HL-60 (cell line): ENCODE measurements at regions not wholly inside any gene's neighbourhood (a gene's known extent, or its start where the extent isn't known, plus 50 kb on each side); places are given as distances from the start of the nearest gene placed in this dataset.

ENCODE experiments used
- DNase-seq, 2 experiments: peaks; one replicate each; pipeline ENCODE4 v3.0.0-alpha.2; 2010 to 2020; ENCODE audit warnings: low read depth in 1 of 2, low spot score in 1 of 2
- H3K27ac ChIP-seq: fragments of 250-450 bp; sonication (Bioruptor Pico); replicated peaks from 2 replicates; pipeline ENCODE4 v1.5.1; 2020; ENCODE audit warnings: mild to moderate bottlenecking, moderate library complexity
- H3K27me3 ChIP-seq: fragments of 250-450 bp; sonication (Bioruptor Pico); 2 replicates; pipeline ENCODE4 v1.5.1; 2021; ENCODE audit warnings: mild to moderate bottlenecking, moderate library complexity; ENCODE audit not compliant: insufficient read depth, poor library complexity, severe bottlenecking
- H3K4me3 ChIP-seq: replicated peaks from 2 replicates; pipeline ENCODE4 v1.5.1; 2011; ENCODE audit warnings: mild to moderate bottlenecking, control low read depth, low read length; ENCODE audit not compliant: insufficient read depth
- GABPA ChIP-seq: IDR thresholded peaks from 2 replicates; pipeline ENCODE4 v1.6.1; 2012; ENCODE audit warnings: low read depth
- POLR2AphosphoS5 ChIP-seq: IDR thresholded peaks from 2 replicates; pipeline ENCODE4 v1.6.1; 2012; ENCODE audit warnings: low read depth
- SPI1 ChIP-seq: IDR thresholded peaks from 2 replicates; pipeline ENCODE4 v1.6.1; 2012; ENCODE audit warnings: low read depth, mild to moderate bottlenecking, borderline replicate concordance
- TF ChIP-seq, protein P1 (sequence below): IDR thresholded peaks from 2 replicates; pipeline ENCODE4 v1.6.1; 2012; ENCODE audit warnings: low read depth; ENCODE audit not compliant: insufficient replicate concordance
- TF ChIP-seq, protein P2 (sequence below): IDR thresholded peaks from one replicate; pipeline ENCODE4 v1.5.1; 2011; ENCODE audit warnings: low read length, control low read depth, inconsistent platforms; ENCODE audit not compliant: insufficient read depth

DNA sequence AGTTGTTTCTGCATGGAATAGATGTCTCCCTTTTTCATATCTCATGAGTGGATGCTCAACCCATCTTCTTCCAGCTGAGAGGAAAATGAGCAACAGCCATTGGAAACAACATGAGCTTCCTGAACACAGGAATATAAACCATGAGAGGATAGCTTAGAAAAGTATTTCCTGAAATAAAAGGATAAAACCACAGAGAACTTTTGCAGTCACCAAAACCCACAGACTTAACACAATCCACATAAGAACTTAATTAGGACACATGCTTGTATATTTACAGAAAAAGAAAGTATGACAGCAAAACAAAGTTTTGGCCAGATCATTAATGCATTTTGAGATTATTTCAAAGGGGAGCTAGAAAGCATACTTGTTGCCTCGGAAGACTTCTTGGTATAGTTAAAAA, 180.5 kb upstream of the RASGRP1 start:
- H3K4me3 ChIP-seq: no peak overlapping the region
- TF ChIP-seq SPI1 (no peak), GABPA (no peak), POLR2AphosphoS5 (no peak)
- TF ChIP-seq, protein P1, sequence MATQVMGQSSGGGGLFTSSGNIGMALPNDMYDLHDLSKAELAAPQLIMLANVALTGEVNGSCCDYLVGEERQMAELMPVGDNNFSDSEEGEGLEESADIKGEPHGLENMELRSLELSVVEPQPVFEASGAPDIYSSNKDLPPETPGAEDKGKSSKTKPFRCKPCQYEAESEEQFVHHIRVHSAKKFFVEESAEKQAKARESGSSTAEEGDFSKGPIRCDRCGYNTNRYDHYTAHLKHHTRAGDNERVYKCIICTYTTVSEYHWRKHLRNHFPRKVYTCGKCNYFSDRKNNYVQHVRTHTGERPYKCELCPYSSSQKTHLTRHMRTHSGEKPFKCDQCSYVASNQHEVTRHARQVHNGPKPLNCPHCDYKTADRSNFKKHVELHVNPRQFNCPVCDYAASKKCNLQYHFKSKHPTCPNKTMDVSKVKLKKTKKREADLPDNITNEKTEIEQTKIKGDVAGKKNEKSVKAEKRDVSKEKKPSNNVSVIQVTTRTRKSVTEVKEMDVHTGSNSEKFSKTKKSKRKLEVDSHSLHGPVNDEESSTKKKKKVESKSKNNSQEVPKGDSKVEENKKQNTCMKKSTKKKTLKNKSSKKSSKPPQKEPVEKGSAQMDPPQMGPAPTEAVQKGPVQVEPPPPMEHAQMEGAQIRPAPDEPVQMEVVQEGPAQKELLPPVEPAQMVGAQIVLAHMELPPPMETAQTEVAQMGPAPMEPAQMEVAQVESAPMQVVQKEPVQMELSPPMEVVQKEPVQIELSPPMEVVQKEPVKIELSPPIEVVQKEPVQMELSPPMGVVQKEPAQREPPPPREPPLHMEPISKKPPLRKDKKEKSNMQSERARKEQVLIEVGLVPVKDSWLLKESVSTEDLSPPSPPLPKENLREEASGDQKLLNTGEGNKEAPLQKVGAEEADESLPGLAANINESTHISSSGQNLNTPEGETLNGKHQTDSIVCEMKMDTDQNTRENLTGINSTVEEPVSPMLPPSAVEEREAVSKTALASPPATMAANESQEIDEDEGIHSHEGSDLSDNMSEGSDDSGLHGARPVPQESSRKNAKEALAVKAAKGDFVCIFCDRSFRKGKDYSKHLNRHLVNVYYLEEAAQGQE: no peak
- TF ChIP-seq, protein P2, sequence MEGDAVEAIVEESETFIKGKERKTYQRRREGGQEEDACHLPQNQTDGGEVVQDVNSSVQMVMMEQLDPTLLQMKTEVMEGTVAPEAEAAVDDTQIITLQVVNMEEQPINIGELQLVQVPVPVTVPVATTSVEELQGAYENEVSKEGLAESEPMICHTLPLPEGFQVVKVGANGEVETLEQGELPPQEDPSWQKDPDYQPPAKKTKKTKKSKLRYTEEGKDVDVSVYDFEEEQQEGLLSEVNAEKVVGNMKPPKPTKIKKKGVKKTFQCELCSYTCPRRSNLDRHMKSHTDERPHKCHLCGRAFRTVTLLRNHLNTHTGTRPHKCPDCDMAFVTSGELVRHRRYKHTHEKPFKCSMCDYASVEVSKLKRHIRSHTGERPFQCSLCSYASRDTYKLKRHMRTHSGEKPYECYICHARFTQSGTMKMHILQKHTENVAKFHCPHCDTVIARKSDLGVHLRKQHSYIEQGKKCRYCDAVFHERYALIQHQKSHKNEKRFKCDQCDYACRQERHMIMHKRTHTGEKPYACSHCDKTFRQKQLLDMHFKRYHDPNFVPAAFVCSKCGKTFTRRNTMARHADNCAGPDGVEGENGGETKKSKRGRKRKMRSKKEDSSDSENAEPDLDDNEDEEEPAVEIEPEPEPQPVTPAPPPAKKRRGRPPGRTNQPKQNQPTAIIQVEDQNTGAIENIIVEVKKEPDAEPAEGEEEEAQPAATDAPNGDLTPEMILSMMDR: no peak

DNA sequence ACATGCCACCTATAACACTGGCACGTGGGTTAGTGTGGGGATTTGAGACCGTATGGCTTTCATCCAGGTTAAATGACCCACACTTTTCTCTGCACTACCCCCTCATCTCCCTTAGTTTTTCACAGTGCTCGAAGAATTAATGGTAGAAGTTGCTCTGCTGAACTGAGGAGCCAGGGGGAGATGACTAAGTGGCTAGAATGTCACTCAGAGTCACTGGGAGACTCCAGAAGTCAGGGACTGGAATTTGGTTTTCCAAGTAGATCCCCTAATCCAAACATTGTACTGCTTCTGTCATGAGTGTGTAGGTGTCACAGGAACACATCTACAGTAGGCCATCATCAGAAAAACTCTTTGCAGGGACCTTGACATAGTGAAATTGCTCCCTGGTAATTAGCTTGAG, 181.0 kb upstream of the RASGRP1 start:
- H3K27me3 ChIP-seq: no peaks in the 10 kb centered on the region
- no peak for DNase-seq
- TF ChIP-seq GABPA: no peak
- TF ChIP-seq, protein P1: no peak
- TF ChIP-seq, protein P2: no peak
- TF ChIP-seq POLR2AphosphoS5: no peak
- TF ChIP-seq SPI1: no peak
- H3K27ac ChIP-seq: no peak overlapping the region
- H3K4me3 ChIP-seq: no peak overlapping the region

More for the DNA sequence above, 180.5 kb upstream of the RASGRP1 start:
- H3K27ac ChIP-seq: no peak overlapping the region
- H3K27me3 ChIP-seq: no peaks in the 10 kb centered on the region
- no peak for DNase-seq

DNA sequence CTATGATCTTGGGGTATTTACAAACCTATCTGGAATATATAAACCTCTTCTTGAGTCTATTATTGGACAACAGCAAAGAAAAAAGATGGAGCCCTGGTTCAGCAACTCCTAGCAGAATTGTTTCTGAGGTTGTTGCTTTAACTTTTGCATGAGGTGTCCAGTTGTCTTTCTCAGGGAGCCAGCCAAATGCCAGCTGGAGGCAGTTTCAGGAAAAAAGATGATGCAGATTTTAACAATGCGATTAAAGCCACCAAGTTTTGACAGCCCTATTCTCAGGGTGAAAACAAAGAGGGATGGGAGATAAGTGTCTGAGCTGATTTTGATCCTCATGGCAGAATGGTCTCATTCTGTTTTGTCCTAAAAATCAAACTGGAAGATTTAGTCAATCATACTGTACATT, 181.6 kb upstream of the RASGRP1 start:
- TF ChIP-seq GABPA (no peak), POLR2AphosphoS5 (no peak), SPI1 (no peak)
- TF ChIP-seq, protein P2: no peak
- TF ChIP-seq, protein P1: no peak
- no peaks in the 10 kb centered on the region for H3K27me3 ChIP-seq
- DNase-seq: no peak
- no peak overlapping the region for H3K27ac ChIP-seq
- no peak overlapping the region for H3K4me3 ChIP-seq
